ENCODE measurements at regions not wholly inside any gene's neighbourhood (a gene's known extent, or its start where the extent isn't known, plus 50 kb on each side); places are given as distances from the start of the nearest gene placed in this dataset.

DNA sequence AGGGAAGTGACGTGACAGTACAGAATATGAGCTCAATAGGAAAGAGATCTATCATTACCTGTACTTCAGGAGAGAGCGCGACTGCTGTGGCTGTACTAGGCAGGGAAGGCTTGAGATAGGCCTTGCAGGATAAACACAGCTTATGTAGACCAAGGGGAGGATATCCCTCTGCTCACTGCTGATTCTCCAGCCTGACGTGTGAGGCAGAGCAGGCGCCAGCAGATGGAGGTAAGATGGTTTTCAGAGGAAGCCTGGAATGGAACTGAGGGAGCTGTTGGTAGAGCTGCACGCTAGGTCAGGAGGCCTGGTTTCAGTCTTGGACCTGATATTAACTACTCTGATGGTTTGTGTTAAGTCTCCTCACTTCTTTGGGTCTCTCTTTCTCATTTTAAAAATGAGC is 291.4 kb downstream of the YTHDC2 start:
- no peak for DNase-seq

DNA sequence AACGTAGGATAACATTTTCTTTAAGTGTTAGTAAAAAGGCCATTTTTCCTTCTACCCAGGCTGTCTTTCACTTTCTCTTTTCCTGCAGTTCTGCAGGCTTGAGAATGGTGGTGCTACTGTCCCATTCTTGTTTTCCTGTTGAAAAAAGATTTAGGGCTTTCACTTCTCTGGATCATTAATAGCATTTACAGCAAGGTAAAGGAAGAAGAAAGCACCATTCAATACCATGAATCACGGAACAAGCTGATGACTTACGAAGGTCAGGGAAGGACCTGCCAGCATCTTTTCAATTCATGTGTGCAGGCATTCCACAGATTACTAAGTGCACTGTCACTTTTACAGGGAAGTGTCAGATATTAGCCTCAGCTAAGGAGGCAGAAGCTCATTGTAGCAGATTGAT is 292.8 kb downstream of the YTHDC2 start:
- DNase-seq: no peak

DNA sequence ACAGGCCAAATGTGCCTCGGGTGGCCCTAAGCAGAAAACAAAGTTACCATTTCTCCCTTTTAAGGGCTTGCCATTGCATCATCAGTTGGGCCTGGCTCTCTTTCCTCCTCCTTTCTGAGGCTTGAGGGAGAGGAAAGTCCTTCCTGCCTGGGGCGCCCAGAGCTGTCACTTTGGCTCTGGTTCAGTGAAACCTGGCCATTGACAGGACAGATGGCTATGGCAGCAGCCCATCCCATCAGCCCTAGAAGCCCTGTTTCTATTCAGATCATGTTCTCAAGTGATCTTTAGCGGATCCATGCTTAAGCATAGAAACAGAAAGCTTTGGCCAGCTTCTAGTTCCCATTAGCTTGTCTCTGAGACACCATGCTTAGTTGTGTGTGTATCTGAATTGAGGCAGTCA is 293.4 kb downstream of the YTHDC2 start:
- no peak for DNase-seq

DNA sequence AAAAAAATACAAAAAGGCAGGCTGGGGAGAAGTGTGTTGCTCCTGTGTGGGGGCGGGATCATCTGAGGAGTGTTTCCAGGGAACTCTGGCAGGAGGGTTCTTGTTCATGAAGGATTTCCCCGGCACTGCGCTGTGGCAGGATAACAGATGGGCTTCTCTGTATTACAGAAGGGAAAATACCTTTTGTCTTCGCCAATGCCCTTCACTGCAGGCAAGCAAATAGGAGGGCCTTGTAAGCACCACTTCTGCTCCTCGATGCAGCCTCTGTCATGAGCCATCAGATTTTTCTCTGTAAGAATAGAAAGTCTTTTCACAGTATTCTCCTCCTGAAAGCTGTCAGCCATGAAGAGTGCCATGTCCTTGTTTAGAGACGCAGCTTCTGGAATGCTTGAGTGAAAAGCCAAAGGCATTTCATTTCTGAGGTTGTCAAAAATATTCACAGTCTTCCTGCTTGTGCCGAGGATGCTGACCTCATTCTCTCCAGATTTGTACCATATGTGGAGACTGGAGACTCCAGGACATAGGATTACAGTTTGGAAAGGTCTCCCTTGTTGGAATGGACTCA is 294.0 kb downstream of the YTHDC2 start:
- no peak for DNase-seq

DNA sequence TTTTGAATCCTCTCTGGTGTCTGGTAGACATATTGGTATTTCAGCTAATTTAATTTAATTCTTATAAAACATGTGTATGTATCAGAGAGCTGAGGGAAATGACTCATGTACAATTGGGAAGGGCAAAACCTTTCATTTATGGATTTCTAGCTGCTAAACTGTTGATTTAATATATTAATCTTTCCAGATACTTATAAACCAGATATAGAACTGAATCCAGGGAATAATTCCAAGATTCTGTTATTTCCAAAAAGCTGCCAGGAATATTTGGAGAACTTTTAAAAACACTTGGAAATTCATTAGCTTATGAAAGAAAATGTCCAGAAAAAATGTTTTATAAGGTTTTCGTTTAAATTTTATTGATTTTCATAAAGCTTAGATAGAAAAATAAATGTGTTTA is 295.5 kb downstream of the YTHDC2 start:
- no peak for DNase-seq

DNA sequence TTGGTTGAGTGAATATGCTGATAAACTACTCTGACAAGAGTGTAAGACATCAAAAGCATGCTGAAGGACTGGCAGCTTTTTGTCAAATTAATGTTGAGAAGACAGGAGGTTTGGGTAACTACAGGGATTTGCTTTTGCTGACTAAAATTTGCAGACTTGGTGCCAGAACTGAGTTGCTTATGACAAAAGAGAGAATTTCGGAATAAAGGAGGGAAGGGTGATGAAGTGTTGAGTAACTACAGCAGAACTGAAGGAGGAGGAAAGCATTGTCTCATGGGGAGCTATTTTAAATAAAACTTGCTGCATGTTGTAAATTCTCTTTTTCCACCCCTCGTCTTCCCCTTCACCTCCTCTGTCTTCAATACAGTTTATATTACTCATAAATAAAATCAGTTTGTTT is 296.1 kb downstream of the YTHDC2 start:
- DNase-seq: no peak

DNA sequence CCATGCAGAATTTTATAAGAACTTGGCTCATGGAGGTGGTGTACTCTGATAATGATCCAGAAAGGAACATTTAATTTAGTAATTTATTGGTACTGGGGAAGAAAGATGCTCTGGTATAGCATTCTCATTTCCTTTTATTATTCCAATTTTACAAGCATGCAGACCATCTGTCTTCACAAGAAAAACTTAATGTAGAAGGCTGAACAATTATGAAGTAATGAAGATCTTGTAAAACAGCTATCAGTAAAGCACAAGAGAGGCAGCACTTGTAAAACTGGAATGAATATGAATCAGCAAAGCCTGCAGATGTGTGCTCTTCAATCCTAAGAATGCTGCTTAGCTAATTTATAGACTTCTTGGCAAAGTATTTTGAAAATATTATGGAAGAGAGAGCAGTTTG is 300.0 kb downstream of the YTHDC2 start:
- DNase-seq: no peak

DNA sequence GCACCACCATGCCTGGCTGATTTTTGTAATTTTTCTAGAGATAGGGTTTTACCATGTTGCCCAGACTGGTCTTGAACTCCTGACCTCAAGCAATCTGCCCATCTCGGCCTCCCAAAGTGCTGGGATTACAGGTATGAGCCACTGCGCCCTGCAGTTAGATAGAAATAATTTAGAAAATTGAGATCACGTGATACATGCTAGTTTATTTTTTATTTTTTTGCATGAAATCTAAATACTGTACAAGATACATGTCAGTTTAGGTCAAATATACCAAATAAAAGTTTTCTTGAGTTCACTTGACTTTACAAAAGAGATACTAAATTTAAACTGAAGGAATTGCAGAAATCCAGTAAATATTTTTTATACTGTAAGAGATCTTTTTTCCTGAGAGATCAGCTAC is 304.2 kb downstream of the YTHDC2 start:
- no peak for DNase-seq

DNA sequence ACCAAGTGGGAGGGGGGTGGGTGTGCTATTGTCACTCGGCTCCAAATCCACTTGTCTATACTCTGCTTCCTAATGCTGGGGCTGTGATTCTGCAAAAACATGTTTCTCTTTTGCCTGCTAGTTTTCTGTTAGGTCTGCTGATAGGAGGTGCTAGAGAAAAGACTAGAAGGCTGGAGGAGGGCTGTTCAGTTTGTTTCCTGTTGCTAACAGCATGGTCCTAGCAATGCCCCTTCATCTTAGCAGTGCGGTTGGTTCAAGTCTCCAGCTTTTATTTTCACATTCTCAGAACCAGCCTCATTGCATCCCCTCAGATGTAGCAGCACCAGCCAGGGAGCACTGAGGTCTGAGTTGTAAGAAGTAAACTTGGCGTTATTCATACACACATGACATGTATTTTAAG is 310.2 kb downstream of the YTHDC2 start:
- DNase-seq: no peak

DNA sequence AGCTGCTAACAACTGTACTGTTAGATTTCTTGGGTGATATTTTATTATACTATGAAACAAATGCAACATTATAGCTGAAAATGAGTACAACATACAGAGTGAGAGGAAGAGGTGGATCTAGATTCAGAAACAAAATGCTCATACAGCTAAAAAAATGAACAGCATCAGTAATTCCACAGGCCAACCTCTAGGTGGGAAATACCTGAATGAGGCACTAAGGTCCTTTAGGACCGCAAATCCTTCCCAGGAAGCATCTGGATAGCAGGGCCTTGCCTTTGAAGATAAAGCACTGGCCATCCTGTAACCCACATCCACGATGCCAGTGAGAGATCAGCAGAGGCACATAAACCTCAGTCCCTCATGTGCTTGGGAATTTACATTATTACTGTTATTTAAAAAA is 310.8 kb downstream of the YTHDC2 start:
- no peak for DNase-seq

DNA sequence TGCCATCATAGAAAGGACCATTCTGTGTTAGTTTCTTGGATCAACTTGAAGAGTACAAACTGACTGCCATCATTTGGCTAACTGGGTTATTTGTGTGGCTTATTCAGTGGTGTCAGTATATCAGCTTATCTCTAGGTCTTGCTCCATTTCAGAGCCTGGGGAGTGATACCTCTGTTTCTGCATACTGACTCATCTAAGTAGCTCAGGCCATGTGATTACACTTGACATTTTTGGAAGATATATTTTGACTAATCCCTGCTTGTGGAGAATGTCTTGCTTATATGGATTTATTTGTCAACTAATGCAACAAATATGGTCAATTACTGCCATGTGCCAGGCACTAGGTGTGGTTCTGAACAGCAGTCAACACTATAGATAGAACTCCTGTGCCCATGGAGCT is 311.7 kb downstream of the YTHDC2 start:
- DNase-seq: no peak

DNA sequence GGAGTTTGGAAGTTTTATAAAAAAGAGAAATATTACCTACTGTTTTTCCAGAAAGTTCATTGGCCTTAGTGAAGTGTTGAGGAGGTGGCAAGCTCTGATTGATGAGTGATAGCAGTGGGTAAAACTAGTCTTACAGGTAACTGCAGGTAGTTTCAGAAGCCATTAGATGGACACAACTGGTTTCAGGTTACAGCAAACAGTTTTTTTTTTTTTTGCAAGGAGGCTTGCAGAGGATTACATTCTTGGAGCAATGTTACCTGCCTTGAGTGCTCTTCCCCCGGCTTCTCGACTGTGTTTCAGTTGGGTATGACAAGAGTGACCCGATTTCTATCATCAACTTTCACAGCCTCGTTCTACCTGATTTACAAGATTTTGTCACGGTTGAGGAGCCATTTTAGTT is 333.4 kb downstream of the YTHDC2 start:
- DNase-seq: no peak

DNA sequence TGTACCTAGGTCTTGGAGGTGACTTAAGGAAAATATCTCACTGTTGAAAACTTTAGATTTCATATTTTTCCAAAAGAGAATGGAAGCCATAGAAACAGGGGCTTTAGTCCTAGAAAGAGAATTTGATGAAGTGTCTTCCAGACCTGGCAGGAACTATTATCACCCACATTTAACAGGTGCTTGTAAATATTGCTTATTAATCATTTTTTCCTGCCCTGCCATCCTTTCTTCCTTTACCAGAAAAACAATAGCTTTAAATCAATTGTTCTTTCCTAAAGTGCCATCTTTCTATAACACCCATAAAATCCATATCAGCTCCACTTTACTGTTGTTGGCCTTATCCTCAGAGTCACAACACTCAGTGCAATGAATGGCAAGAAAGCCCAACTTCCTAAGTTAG is 350.9 kb downstream of the YTHDC2 start:
- no peak for DNase-seq

DNA sequence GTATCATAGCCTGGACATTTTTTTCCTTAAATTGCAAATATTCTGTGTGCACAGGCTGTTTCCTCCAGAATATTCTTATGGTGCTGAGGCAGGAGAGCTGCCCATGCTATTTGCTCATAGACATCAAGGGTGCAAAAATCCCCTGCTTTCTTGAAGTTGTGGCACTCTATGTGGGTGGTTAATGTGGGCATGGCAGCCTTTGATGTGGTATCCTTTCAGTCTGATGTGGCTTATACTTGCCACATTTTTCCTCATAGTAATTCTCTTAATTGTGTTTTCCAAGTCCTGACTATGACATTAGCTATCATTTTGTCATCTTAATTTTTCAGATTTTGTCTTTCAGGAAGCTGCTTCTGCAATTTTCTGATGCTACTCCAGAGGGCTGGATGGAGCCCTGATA is 353.3 kb downstream of the YTHDC2 start:
- no peak for DNase-seq

DNA sequence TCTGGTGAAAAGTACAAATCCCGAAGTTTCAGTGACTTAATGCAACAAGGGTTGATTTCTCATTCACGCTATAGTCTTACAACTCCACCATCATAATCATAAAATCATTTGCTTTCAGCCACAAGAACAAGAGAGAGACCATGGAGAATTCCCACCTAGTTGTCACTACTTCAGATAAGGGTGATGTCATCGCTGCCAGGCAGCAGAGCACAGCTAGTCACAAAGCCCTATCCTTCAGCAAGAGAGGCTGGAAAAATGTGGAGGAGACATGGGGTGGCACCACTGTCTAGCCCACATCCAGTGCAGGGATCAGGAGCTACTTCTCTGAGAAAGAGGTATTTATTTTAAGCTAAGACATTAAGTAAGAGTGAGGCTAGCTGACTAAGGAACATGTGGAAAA is 356.1 kb downstream of the YTHDC2 start:
- no peak for DNase-seq

DNA sequence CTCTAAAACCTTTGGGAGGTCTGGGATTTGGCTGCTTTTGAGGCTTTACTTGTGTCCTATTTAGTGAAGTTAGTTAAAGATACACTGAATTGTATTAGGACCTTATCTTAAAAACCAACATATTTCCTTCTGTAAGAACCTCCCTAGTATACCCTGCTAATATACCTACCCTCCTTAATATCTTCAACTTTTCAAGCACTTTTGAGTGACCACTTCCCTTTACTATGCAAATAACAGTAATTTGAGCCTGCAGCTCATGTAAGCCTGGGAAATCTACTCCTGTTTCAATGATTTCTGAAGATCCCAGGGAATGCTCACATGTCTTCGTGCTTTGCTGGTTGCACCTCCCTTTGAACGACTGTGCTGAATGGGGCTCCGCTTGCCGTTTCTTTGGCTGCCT is 358.5 kb downstream of the YTHDC2 start:
- no peak for DNase-seq

DNA sequence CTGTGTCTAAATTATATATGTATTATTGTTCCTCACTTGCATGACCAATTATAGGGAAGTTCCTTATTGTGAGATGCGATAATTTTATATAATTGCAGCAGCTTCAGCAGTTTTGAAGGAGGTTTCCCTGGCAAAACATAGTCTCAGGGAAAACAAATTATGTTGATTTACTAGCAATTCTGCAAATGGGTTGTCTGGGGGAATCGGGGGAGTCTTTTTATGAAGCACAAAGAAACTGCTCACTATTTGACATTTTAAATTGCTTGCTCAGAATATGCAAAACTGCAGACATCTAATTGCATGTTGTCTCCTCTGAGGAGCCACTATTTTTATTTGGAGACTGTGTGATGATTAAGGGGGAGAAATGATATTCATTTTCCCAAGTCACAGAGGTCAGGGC is 361.6 kb downstream of the YTHDC2 start:
- DNase-seq: no peak

DNA sequence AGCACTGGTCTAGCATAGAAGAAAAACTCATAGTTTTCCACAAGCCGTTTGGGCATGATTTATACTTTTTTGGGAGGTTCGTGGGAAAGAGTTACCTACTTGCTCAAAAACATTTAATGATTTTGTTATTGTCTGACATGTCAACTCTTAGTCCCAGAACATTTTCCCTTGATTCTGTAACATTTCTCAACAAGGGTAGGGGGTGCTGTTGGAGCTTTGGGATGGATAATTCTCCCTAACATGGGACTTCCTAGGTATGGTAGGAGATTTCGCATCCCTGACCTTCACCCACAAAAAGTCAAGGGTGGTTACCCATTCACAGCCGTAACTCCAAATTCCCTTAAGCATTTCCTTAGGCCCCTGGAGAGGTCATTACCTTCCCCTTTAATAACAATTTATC is 378.0 kb downstream of the YTHDC2 start:
- DNase-seq: no peak

DNA sequence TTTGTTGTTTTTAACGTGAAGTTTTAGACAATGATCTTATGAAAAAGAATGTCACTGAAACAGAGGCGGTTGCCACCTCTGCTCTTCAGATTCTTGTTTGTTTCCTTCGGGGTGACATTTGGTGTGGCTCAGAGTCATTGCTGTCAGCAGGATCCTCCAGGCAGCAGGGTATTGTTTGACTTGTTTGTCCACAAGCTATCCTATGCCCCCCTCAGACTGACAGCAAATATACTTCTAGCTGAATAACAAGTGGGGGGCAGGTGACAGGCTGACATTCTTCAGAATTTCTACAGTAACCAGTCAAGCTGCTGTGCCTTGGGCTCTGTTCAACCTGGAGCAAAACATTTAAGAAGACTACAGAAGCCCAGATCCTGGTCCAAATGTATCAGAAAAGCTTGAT is 383.3 kb downstream of the YTHDC2 start:
- no peak for DNase-seq

DNA sequence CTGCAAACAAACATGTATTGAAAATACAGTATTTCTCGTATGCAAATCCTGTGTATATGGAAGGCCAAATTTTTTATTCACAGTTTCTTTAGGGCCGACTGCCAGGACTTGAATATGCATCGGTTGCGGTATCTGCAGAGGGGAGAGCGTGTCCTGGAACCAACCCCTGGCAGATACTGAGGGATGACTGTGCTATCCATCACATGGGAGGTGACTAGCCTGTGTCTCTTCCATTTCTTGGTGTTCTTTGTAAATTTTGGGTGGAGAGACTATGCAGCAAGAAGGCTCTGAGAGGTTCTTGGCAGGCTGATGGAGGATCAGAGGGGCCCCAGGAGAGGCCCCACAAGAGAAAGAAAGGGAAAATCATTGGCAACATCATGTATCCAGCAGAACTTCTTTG is 384.3 kb downstream of the YTHDC2 start:
- DNase-seq: no peak

DNA sequence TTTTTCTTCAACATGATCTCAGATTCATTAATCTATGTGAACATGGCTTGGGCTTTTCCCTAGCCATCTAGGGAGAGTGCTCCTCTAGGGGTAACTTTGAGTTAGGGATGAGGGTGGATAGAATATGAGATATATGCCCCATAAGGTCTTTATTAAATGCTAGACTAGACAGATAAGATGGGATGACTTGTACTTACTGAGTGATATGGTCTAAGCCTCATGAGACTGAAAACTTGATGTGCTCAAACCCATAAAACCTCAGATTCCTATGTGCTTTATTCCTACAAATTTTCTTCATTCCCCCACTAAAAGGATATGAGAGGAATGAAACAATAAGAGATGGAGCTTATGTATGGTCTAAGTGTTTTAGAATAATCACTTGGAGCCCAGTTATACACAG is 386.6 kb downstream of the YTHDC2 start:
- DNase-seq: no peak

DNA sequence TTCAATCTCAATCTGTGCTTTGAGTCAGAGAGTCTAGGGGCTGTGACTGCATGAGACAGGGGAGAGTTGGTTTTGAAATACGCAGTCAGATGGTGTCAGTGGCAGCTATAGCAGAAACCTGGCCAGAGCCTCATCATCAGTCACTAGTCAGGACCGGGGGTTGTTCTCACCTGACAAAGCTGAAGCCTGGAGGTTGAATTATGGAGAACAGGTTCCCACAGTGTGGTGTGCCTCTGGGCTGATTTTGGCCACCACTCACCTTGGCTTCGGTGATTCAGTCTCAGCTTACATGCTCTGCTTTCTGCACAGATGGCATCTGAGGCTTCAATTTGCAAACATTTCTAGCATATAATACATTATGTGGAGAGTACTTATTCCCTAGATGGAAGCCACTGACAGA is 387.3 kb downstream of the YTHDC2 start:
- no peak for DNase-seq

DNA sequence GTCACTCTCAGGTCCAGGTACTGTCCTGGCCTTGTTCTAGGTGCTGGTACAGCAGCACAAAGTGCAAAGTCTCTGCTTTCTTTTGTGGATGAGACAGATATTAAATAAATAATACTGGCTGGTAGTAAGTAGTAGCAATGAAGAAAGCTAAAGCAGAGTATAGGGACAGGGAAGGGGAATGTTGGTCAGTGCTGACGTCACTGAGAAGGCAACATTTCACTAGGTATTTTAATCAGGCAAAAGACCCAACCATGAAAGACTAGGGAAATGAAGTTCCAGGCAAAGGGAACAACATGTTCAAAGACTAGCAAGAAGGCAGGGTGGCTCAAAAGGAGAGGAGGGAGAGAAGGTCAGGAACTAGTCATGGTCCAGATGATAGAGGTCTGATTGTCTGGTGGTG is 388.2 kb downstream of the YTHDC2 start:
- no peak for DNase-seq

DNA sequence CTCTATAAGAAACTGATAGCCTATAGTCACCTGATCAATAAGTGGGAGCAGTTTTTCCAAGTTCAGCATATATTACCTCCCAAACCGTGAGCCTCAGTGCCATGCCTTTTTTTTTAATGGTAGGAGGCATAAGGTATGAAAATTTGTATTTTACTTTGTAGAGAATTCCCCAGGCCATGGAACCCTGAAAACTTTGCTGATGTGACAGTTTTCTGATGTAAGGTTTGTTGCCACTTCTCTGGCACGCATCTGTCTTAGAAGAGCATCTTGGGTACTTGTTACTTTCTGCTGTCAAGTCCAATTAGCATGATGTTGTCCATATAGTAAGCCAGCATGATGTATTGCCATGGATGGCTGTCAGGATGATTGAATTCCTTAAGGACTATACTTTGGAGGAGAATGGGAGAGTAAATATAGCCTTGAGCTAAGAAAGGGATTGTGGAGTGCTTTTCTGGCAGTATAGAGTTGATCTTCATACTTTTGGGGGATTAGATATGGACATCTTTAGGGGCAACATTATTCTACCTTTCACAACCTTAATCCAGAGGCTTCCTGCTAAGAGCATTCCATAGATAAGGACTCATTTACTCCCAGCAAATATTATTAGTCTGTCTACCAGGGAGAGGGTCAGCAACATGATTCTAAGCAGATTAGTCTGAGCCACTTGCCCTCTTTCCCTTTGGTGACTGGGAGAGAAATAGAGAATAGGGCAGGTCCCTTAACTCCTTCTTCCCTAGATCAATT is 389.6 kb downstream of the YTHDC2 start:
- DNase-seq: no peak

DNA sequence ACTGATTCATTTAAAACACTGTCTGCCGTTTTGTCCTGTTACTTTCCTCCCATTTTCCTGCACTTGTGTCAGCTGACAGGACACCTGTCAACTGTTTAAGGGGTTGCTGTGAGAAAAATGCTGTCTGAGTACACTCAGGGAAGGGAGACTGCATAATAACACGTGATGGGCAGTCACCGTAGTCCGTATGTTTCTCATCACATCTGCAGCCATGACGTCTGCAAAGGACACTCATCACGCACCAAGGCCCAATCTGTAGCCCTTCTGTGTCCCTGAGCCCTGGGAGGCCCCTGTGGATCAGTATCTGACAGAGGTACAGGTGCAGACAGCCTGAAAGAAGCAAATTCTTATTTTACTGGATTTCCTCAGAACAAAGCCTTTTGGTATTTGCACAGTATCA is 396.3 kb downstream of the YTHDC2 start:
- no peak for DNase-seq
